NCI-H524 treated with DMSO at 0.1 percent for 48 hours (cell line): ENCODE measurements at regions not wholly inside any gene's neighbourhood (a gene's known extent, or its start where the extent isn't known, plus 50 kb on each side); places are given as distances from the start of the nearest gene placed in this dataset.

Experiments used
- DNase-seq: peaks from one replicate; lab custom pipeline; 2025; lab: John Stamatoyannopoulos, UW

- no peak for DNase-seq
Observed at GRCh38 chr12:66915306-66915904, 236.5 kb upstream of the GRIP1 start.

GRCh38 chr12:66916189-66916588 is 237.3 kb upstream of the GRIP1 start:
- no peak for DNase-seq

GRCh38 chr12:66919466-66919865 is 240.6 kb upstream of the GRIP1 start:
- no peak for DNase-seq

GRCh38 chr12:66920205-66920604 is 241.3 kb upstream of the GRIP1 start:
- DNase-seq: no peak

- DNase-seq: no peak
Observed at GRCh38 chr12:66921151-66921550, 242.3 kb upstream of the GRIP1 start.

- no peak for DNase-seq
Observed at GRCh38 chr12:66925083-66925482, 246.2 kb upstream of the GRIP1 start.

- no peak for DNase-seq
Observed at GRCh38 chr12:66929121-66929520, 250.2 kb upstream of the GRIP1 start.

GRCh38 chr12:66931091-66931490 is 252.2 kb upstream of the GRIP1 start:
- no peak for DNase-seq

GRCh38 chr12:66932126-66932525 is 253.2 kb upstream of the GRIP1 start:
- no peak for DNase-seq

GRCh38 chr12:66934302-66935062 is 255.6 kb upstream of the GRIP1 start:
- DNase-seq: no peak

- DNase-seq: no peak
Observed at GRCh38 chr12:66941150-66941549, 262.3 kb upstream of the GRIP1 start.

- DNase-seq: no peak
Observed at GRCh38 chr12:66942741-66943465, 264.0 kb upstream of the GRIP1 start.

- DNase-seq: no peak
Observed at GRCh38 chr12:66944365-66944764, 265.5 kb upstream of the GRIP1 start.

GRCh38 chr12:66945189-66945817 is 266.4 kb upstream of the GRIP1 start:
- DNase-seq: no peak

GRCh38 chr12:66947119-66947518 is 268.2 kb upstream of the GRIP1 start:
- no peak for DNase-seq

GRCh38 chr12:66952668-66953067 is 273.8 kb upstream of the GRIP1 start:
- DNase-seq: no peak

- DNase-seq: no peak
Observed at GRCh38 chr12:66956300-66956699, 277.4 kb upstream of the GRIP1 start.

- DNase-seq: no peak
Observed at GRCh38 chr12:66959276-66959675, 280.4 kb upstream of the GRIP1 start.

GRCh38 chr12:66960006-66960405 is 281.1 kb upstream of the GRIP1 start:
- DNase-seq: no peak

- no peak for DNase-seq
Observed at GRCh38 chr12:66960704-66961690, 282.1 kb upstream of the GRIP1 start.

- DNase-seq: no peak
Observed at GRCh38 chr12:66962290-66962689, 283.4 kb upstream of the GRIP1 start.
